Adipocyte (in vitro differentiated cells): ENCODE measurements at regions not wholly inside any gene's neighbourhood (a gene's known extent, or its start where the extent isn't known, plus 50 kb on each side); places are given as distances from the start of the nearest gene placed in this dataset.
A peak's percentile ranks its signal among the peaks of the same experiment; 100 is the strongest.
"Not testable (repeated sequence)": the region's sequence is repeated elsewhere in the genome, so short reads cannot be mapped to it uniquely, and the experiment has no call there.

ENCODE experiments used
- DNase-seq: peaks from one replicate; pipeline ENCODE4 v3.0.0-alpha.2; 2015; ENCODE audit warnings: low read depth
- H3K27me3 ChIP-seq: replicated peaks from 2 replicates; pipeline ENCODE4 v1.7.0; 2013; ENCODE audit warnings: mild to moderate bottlenecking, low read length, moderate library complexity; ENCODE audit not compliant: control insufficient read depth, insufficient read depth
- H3K36me3 ChIP-seq: 2 replicates; pipeline ENCODE4 v1.7.0; 2013; ENCODE audit warnings: low read length, mild to moderate bottlenecking, moderate library complexity; ENCODE audit not compliant: control insufficient read depth, insufficient read depth, severe bottlenecking
- H3K4me1 ChIP-seq: 2 replicates; pipeline ENCODE4 v1.7.0; 2013; ENCODE audit warnings: mild to moderate bottlenecking, low read length, moderate library complexity; ENCODE audit not compliant: control insufficient read depth, insufficient read depth
- H3K4me3 ChIP-seq: 2 replicates; pipeline ENCODE4 v1.7.0; 2013; ENCODE audit warnings: mild to moderate bottlenecking, low read length, moderate library complexity
- H3K9ac ChIP-seq: 2 replicates; pipeline ENCODE4 v1.7.0; 2013; ENCODE audit warnings: mild to moderate bottlenecking, low read length, moderate library complexity
- H3K9me3 ChIP-seq: 2 replicates; pipeline ENCODE4 v1.7.0; 2013; ENCODE audit warnings: mild to moderate bottlenecking, low read length, moderate library complexity; ENCODE audit not compliant: control insufficient read depth

GRCh38 chr13:89401264-89401675, 1730.1 kb downstream of the SLITRK5 start:
- peak; percentile 36 for DNase-seq
- Histone ChIP-seq H3K27me3 (no peaks in the 10 kb centered on the region), H3K9me3 (peaks cover 5% of the 10 kb centered on the region), H3K4me3 (peak overlapping the region; percentile 42), H3K4me1 (peaks cover 15% of the 10 kb centered on the region), H3K36me3 (no peaks in the 10 kb centered on the region), H3K9ac (peak overlapping the region; percentile 33)

- H3K27me3 ChIP-seq = no peaks in the 10 kb centered on the region
- H3K36me3 ChIP-seq = no peaks in the 10 kb centered on the region
- H3K4me1 ChIP-seq = peaks cover 15% of the 10 kb centered on the region
- H3K9me3 ChIP-seq = peaks cover 4% of the 10 kb centered on the region
- DNase-seq = no peak
- no peak overlapping the region for H3K9ac ChIP-seq
- H3K4me3 ChIP-seq = no peak overlapping the region
Measured at GRCh38 chr13:89402211-89402610, 1731.0 kb downstream of the SLITRK5 start.

GRCh38 chr13:89406096-89406495, 1734.9 kb downstream of the SLITRK5 start:
- H3K9me3 ChIP-seq, H3K9ac ChIP-seq, H3K4me3 ChIP-seq, DNase-seq, H3K27me3 ChIP-seq, H3K4me1 ChIP-seq, H3K36me3 ChIP-seq: not testable (repeated sequence)

GRCh38 chr13:89407357-89407756, 1736.2 kb downstream of the SLITRK5 start:
- Histone ChIP-seq H3K27me3 (no peaks in the 10 kb centered on the region), H3K4me3 (no peak overlapping the region), H3K9ac (no peak overlapping the region), H3K4me1 (no peaks in the 10 kb centered on the region), H3K36me3 (no peaks in the 10 kb centered on the region), H3K9me3 (no peaks in the 10 kb centered on the region)
- DNase-seq = no peak

- H3K36me3 ChIP-seq = no peaks in the 10 kb centered on the region
- H3K4me3 ChIP-seq = no peak overlapping the region
- H3K4me1 ChIP-seq = no peaks in the 10 kb centered on the region
- no peak overlapping the region for H3K9ac ChIP-seq
- no peak for DNase-seq
- H3K9me3 ChIP-seq = no peaks in the 10 kb centered on the region
- no peaks in the 10 kb centered on the region for H3K27me3 ChIP-seq
Measured at GRCh38 chr13:89432997-89433396, 1761.8 kb downstream of the SLITRK5 start.

GRCh38 chr13:89434624-89435023, 1763.5 kb downstream of the SLITRK5 start:
- H3K4me1 ChIP-seq, H3K36me3 ChIP-seq, H3K9me3 ChIP-seq, H3K9ac ChIP-seq, DNase-seq, H3K4me3 ChIP-seq, H3K27me3 ChIP-seq: not testable (repeated sequence)

- Histone ChIP-seq H3K4me3 (no peak overlapping the region), H3K27me3 (no peaks in the 10 kb centered on the region), H3K36me3 (no peaks in the 10 kb centered on the region), H3K4me1 (peaks cover 15% of the 10 kb centered on the region), H3K9ac (no peak overlapping the region), H3K9me3 (no peaks in the 10 kb centered on the region)
- DNase-seq = no peak
Measured at GRCh38 chr13:89454681-89455080, 1783.5 kb downstream of the SLITRK5 start.

GRCh38 chr13:89455225-89455624, 1784.1 kb downstream of the SLITRK5 start:
- H3K9me3 ChIP-seq = no peaks in the 10 kb centered on the region
- no peaks in the 10 kb centered on the region for H3K27me3 ChIP-seq
- no peak for DNase-seq
- no peak overlapping the region for H3K4me3 ChIP-seq
- H3K9ac ChIP-seq = no peak overlapping the region
- H3K36me3 ChIP-seq = no peaks in the 10 kb centered on the region
- H3K4me1 ChIP-seq = peaks cover 15% of the 10 kb centered on the region

GRCh38 chr13:89455741-89456140, 1784.6 kb downstream of the SLITRK5 start:
- Histone ChIP-seq H3K27me3 (no peaks in the 10 kb centered on the region), H3K4me3 (no peak overlapping the region), H3K9ac (no peak overlapping the region), H3K4me1 (peaks cover 15% of the 10 kb centered on the region), H3K9me3 (no peaks in the 10 kb centered on the region), H3K36me3 (no peaks in the 10 kb centered on the region)
- no peak for DNase-seq

GRCh38 chr13:89457977-89458376, 1786.8 kb downstream of the SLITRK5 start:
- no peaks in the 10 kb centered on the region for H3K27me3 ChIP-seq
- H3K9me3 ChIP-seq = no peaks in the 10 kb centered on the region
- no peak overlapping the region for H3K4me3 ChIP-seq
- H3K9ac ChIP-seq = no peak overlapping the region
- H3K36me3 ChIP-seq = no peaks in the 10 kb centered on the region
- H3K4me1 ChIP-seq = peaks cover 15% of the 10 kb centered on the region
- no peak for DNase-seq

- H3K4me1 ChIP-seq = peaks cover 15% of the 10 kb centered on the region
- no peak for DNase-seq
Measured at GRCh38 chr13:89458456-89458855, 1787.3 kb downstream of the SLITRK5 start.

GRCh38 chr13:89460895-89461294, 1789.7 kb downstream of the SLITRK5 start:
- H3K9ac ChIP-seq, H3K36me3 ChIP-seq, H3K4me3 ChIP-seq, DNase-seq, H3K9me3 ChIP-seq, H3K27me3 ChIP-seq: not testable (repeated sequence)
- H3K4me1 ChIP-seq = peaks cover 15% of the 10 kb centered on the region

More at GRCh38 chr13:89458456-89458855, 1787.3 kb downstream of the SLITRK5 start:
- H3K9ac ChIP-seq = no peak overlapping the region
- no peaks in the 10 kb centered on the region for H3K36me3 ChIP-seq
- H3K4me3 ChIP-seq = no peak overlapping the region
- H3K9me3 ChIP-seq = no peaks in the 10 kb centered on the region
- H3K27me3 ChIP-seq = no peaks in the 10 kb centered on the region
